Kidney (tissue), 13 donors: ENCODE measurements at regions not wholly inside any gene's neighbourhood (a gene's known extent, or its start where the extent isn't known, plus 50 kb on each side); places are given as distances from the start of the nearest gene placed in this dataset.

Experiments
- DNase-seq, 5 donors: peaks; one replicate each; pipeline ENCODE4 v3.0.0-alpha.2; 2013 to 2020
- FAIRE-seq: peaks from 2 replicates; lab custom pipeline; 2012; peaks lifted over from hg19 to GRCh38; lab: Jason Lieb, UNC
- H3K27ac ChIP-seq, 2 donors: one replicate each; pipeline ENCODE4 v1.7.0; 2013; ENCODE audit warnings: low read depth in 2 of 2, low read length in 2 of 2, inconsistent platforms in 1 of 2
- H3K27me3 ChIP-seq: one replicate; pipeline ENCODE4 v1.7.1; 2013; ENCODE audit warnings: low read length, inconsistent platforms; ENCODE audit not compliant: control insufficient read depth, insufficient read depth
- H3K36me3 ChIP-seq, 3 donors: one replicate each; pipeline versions ENCODE4 v1.7.0 to v1.7.1; 2013; ENCODE audit warnings: low read length in 3 of 3, control low read depth in 1 of 3, inconsistent platforms in 1 of 3; ENCODE audit not compliant: insufficient read depth in 3 of 3, control insufficient read depth in 2 of 3
- H3K4me1 ChIP-seq, 3 donors: one replicate each; pipeline versions ENCODE4 v1.7.0 to v1.7.1; 2013; ENCODE audit warnings: low read length in 3 of 3, inconsistent platforms in 1 of 3, low read depth in 1 of 3; ENCODE audit not compliant: control insufficient read depth in 2 of 3, insufficient read depth in 2 of 3
- H3K4me3 ChIP-seq, 3 donors: one replicate each; pipeline versions ENCODE4 v1.7.0 to v1.8.1; 2013; ENCODE audit warnings: low read length in 3 of 3, control low read depth in 1 of 3, inconsistent platforms in 1 of 3
- H3K9ac ChIP-seq, 3 donors: one replicate each; pipeline versions ENCODE4 v1.7.0 to v1.7.1; 2013; ENCODE audit warnings: low read length in 3 of 3, control low read depth in 1 of 3, inconsistent platforms in 1 of 3
- H3K9me3 ChIP-seq, 3 donors: one replicate each; pipeline versions ENCODE4 v1.7.0 to v1.7.1; 2013; ENCODE audit warnings: low read length in 3 of 3, control low read depth in 1 of 3, inconsistent platforms in 1 of 3; ENCODE audit not compliant: control insufficient read depth in 2 of 3, insufficient read depth in 1 of 3
- intact Hi-C: fragments of 100-400 bp; cut with DNase I; formaldehyde crosslinking; loops from one replicate; pipeline ENCODE4 v1.11.1; 2022
- TF ChIP-seq, protein P1 (sequence below): IDR thresholded peaks from 3 replicates; pipeline ENCODE4 v1.5.1; 2012; ENCODE audit warnings: mild to moderate bottlenecking, moderate library complexity, borderline replicate concordance; ENCODE audit not compliant: insufficient read depth; ENCODE audit errors: extremely low read depth
- donor health status: control.
- donor health status: control.
- donor health status: control.
- donor health status: control.
- donor health status: control.
- donor health status: DM: yes; HTN: yes; CAD: no.
- donor health status: Normal renal cell carcinoma (clear cell type).

DNA sequence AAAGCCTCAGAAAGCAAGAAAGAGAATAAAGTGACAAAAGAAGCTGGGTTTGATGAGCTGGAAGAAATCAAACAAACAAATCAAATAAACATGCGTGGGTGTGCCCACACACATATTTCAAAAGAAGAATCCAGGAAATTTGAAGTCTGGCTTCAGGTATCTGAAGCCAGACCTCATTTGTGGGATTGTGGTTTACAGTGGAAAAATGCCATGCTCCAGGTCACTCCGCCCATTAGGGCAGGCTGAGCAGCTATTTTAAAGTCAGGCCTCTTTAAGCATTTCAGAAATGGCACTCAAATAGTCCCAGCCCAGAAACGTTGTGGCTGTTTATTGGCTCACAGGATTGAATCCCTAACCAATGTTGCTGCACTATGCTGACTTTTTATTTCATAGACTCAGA is 226.1 kb upstream of the F9 start:
- H3K27ac ChIP-seq, result no peak overlapping the region
- H3K9ac ChIP-seq, result no peak overlapping the region
- H3K4me3 ChIP-seq, result no peak overlapping the region
- no peaks in the 10 kb centered on the region for H3K9me3 ChIP-seq
- no peaks in the 10 kb centered on the region for H3K27me3 ChIP-seq
- FAIRE-seq (no peak), DNase-seq (no peak)
- intact Hi-C loops, result no loop called here
- no peaks in the 10 kb centered on the region for H3K4me1 ChIP-seq
- TF ChIP-seq, protein P1, sequence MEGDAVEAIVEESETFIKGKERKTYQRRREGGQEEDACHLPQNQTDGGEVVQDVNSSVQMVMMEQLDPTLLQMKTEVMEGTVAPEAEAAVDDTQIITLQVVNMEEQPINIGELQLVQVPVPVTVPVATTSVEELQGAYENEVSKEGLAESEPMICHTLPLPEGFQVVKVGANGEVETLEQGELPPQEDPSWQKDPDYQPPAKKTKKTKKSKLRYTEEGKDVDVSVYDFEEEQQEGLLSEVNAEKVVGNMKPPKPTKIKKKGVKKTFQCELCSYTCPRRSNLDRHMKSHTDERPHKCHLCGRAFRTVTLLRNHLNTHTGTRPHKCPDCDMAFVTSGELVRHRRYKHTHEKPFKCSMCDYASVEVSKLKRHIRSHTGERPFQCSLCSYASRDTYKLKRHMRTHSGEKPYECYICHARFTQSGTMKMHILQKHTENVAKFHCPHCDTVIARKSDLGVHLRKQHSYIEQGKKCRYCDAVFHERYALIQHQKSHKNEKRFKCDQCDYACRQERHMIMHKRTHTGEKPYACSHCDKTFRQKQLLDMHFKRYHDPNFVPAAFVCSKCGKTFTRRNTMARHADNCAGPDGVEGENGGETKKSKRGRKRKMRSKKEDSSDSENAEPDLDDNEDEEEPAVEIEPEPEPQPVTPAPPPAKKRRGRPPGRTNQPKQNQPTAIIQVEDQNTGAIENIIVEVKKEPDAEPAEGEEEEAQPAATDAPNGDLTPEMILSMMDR, result no peak
- H3K36me3 ChIP-seq, result no peaks in the 10 kb centered on the region

DNA sequence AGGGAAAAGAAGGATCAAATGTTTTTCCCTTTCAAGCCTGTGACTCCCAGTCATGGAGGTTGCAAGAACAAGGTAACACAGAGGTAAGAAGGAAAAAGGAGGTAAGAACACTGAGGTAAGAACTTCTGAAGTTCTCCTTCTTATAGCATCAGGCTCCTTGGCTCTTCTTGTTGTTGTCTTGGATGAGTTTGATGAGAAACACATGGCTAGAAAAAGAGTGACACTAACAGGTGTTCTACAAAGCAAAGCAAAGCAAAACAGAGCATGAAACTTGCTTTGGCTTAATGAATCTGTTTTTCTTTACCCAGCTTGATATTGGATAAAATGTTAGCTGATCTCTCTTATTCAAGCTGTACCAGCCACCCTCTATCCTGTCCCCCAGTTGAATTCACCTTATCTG is 231.2 kb upstream of the F9 start:
- no peaks in the 10 kb centered on the region for H3K27me3 ChIP-seq
- TF ChIP-seq, protein P1, result no peak
- H3K9me3 ChIP-seq, result no peaks in the 10 kb centered on the region
- H3K9ac ChIP-seq, result no peak overlapping the region
- intact Hi-C loops, result no loop called here
- no peak for FAIRE-seq
- H3K4me1 ChIP-seq, result no peaks in the 10 kb centered on the region
- no peaks in the 10 kb centered on the region for H3K36me3 ChIP-seq
- no peak overlapping the region for H3K4me3 ChIP-seq
- DNase-seq, result no peak
- H3K27ac ChIP-seq, result no peak overlapping the region

DNA sequence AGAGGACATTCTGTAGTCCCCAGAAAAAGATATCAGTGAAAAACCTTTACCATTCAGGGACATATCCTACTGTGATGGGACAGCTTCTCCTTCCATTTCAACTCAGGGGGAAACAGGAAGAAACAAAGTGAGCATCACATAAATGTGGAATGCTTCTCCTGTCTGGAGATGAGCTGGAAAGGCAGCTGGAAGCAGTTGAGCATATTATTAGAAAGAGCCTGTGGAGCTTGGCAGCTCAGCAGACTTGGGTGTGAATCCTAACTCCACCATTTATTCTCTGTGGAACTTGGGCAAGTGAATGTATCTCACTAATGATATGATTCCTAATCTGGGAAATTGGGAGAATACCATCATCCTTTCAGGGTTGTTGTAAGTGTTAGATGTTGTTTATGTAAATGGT is 232.1 kb upstream of the F9 start:
- FAIRE-seq, result no peak
- no peaks in the 10 kb centered on the region for H3K36me3 ChIP-seq

More for the DNA sequence above, 232.1 kb upstream of the F9 start:
- TF ChIP-seq, protein P1, result no peak
- Histone ChIP-seq H3K27ac (no peak overlapping the region), H3K27me3 (no peaks in the 10 kb centered on the region), H3K9ac (no peak overlapping the region), H3K4me3 (no peak overlapping the region), H3K4me1 (no peaks in the 10 kb centered on the region), H3K9me3 (no peaks in the 10 kb centered on the region)
- intact Hi-C loops, result no loop called here
- DNase-seq, result no peak
